ENCODE measurements at regions not wholly inside any gene's neighbourhood (a gene's known extent, or its start where the extent isn't known, plus 50 kb on each side); places are given as distances from the start of the nearest gene placed in this dataset.
"Not testable (repeated sequence)": the region's sequence is repeated elsewhere in the genome, so short reads cannot be mapped to it uniquely, and the experiment has no call there.

- no peak for DNase-seq (ENCODE audit: low spot score)
- intact Hi-C loops (cut with DNase I): no loop called here
- no peak for ATAC-seq
These were observed 89.7 kb upstream of the TOP3B start for GRCh38 chr22:22072169-22072836.

DNA sequence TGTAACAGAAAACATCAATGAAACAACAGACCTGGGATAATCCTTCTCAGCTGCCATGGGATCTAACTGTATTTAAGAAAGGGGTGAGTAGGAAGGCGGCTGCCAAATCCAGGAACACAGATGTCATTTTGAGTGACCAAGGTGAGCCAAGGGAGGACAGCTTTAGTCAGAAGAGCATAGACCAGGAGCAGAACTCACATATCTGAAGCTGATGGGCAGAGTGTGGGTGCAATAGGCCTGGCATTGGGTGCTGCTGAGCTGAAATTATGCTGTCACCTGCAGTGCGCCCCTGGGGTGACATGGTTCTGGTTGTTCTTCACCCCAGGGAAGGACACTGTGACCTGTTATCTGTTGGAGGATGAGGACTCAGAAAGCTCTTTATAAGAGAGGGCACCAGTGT, 88.9 kb upstream of the TOP3B start:
- intact Hi-C loops (cut with DNase I): no loop called here
- DNase-seq (ENCODE audit: low spot score): no peak
- ATAC-seq: no peak

DNA sequence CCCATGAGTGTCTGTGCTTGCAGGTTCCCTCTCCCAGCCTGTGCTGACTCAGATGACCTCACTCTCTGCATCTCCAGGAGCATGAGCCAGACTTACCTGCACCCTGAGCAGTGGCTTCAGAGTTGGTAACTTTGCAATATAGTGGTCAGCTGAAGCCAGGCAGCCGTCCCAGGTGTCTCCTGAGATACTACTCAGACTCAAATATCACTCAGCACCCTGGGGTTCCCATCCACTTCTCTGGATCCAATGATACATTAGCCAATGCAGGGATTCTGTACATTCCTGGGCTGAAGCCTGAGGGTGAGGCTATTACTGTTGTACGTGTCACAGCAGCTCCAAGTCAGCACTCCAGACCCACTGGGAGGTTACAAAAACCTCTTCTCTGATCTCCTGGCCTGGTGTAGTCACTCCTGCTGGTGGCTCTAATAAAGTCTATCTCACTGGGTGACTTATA, 87.8 kb upstream of the TOP3B start:
- no peak for ATAC-seq
- intact Hi-C loops (cut with DNase I): no loop called here
- no peak for DNase-seq (ENCODE audit: low spot score)

DNA sequence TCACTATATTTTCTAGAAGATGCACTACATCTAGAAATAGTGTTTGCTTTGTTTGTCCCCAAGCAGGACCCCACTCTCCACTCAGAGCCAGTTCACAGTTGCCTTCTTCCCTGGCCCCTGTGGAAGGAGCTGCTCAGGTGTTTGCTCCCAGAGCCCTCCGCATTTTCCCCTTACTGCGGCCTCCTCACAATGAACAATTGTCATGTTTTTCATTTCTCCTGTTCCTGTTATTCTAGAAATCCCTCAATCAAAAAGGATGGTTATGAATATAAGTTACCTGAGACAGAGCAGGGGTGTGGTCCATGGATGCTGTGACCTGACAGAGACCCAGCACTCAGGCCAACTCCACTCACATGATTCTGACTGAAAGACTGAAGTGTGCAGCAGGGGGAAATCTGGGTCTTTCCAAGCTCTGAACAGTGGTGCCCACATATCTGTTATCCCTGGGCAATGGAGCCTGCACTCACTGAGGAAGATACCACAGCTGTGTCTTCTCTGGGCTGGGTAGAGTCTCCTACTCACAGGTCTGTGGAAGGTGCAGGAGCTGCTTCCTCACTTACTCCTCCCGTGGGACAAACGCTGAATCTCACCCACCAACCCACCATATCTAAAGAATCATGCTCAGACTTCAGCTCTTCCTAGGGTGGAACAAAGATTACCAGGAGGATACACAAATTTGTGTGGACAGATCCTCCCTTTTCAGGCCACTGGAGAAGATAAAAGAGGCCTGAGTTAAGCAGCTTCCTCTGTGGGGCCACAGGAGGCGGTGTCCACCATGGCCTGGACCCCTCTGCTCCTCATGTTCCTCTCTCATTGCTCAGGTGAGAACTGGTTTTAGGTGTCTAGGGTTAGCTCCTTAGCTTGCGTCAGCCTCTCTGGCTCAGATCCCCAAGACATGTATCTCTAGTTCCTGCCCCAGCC, 87.1 kb upstream of the TOP3B start:
- ATAC-seq (no peak), DNase-seq (ENCODE audit: low spot score) (no peak)
- intact Hi-C loops (cut with DNase I): no loop called here

GRCh38 chr22:22068657-22069056, 86.1 kb upstream of the TOP3B start:
- intact Hi-C loops (cut with DNase I): no loop called here
- no peak for ATAC-seq

GRCh38 chr22:22068025-22068424, 85.4 kb upstream of the TOP3B start:
- intact Hi-C loops (cut with DNase I): no loop called here
- ATAC-seq: no peak
- no peak for DNase-seq (ENCODE audit: low spot score)

More at GRCh38 chr22:22068657-22069056, 86.1 kb upstream of the TOP3B start:
- no peak for DNase-seq (ENCODE audit: low spot score)

- intact Hi-C loops (cut with DNase I): no loop called here
These were observed 84.6 kb upstream of the TOP3B start for GRCh38 chr22:22067192-22067591.

DNA sequence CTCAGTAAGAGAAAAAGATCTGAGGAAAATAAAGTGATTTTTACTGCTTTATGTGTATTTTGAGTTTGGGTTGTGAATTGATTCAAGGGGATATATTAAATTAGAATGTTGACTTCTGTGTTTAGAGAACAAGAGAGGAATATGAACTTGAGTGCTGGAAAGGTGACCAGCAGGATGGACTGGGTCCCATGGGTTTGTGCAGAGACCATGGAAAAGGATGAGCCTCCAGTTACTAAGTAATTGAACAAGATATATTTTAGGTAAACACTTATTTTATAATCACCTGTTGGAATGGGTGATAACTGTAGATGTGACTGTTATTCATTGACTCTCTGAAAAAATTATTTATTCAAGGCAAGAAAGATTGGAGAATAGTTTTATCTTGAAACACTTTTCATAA, 82.0 kb upstream of the TOP3B start:
- DNase-seq (ENCODE audit: low spot score) (no peak), ATAC-seq (no peak)
- intact Hi-C loops (cut with DNase I): no loop called here

More at GRCh38 chr22:22067192-22067591, 84.6 kb upstream of the TOP3B start:
- DNase-seq (ENCODE audit: low spot score) (no peak), ATAC-seq (no peak)

- intact Hi-C loops (cut with DNase I): no loop called here
- no peak for DNase-seq (ENCODE audit: low spot score)
These were observed 79.8 kb upstream of the TOP3B start for GRCh38 chr22:22062306-22062793.

DNA sequence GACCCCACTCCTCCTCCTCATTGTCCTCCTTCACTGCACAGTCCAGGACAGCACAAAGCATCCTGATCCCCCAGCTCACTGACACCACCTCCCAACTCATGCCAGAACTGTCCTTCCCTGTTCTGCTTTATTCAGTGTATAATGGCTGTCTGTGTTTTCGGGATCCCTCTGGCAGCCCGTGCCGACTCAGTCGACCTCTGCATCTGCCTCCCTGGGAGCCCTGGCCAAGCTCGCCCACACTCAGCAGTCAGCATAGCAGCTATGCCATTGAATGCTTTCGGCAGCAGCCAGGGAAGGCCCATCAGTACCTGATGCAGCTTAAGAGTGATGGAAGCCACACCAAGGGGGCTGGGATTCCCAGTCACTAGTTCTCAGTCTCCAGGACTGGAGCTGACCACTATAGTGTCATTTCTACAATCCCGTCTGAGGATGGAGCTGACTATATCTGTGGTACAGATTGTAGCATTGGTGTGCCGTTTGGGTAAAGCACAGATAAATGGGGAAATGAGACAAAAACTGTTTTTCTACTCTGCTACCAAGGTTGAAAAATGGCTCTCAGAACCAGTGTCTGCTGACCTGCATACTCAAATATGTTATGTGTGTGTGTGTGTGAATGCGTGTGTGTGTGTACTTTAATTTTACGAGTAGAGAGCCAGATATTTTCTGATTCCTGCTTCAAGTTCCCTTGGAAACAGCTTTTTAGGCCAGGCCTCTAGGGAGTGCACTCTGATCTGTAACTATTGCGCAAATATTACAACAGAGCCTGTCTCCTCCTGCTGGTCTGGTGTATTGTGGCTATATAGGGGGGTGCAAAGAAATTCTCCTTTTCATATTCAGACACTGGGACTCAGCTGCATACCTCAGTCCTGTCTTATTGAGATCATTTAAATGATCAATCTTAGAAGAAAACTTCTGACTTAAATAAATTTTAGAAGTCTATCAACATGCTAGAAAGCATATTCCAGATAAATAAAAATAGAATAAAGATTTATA, 78.8 kb upstream of the TOP3B start:
- ATAC-seq (peak; percentile 98), DNase-seq (ENCODE audit: low spot score) (no peak)
- intact Hi-C loops (cut with DNase I): no loop called here

More at GRCh38 chr22:22062306-22062793, 79.8 kb upstream of the TOP3B start:
- no peak for ATAC-seq

- peak; percentile 86 for DNase-seq (ENCODE audit: low spot score)
- peak; percentile 71 for ATAC-seq
- intact Hi-C loops (cut with DNase I): no loop called here
These were observed 77.9 kb upstream of the TOP3B start for GRCh38 chr22:22060200-22061084.

DNA sequence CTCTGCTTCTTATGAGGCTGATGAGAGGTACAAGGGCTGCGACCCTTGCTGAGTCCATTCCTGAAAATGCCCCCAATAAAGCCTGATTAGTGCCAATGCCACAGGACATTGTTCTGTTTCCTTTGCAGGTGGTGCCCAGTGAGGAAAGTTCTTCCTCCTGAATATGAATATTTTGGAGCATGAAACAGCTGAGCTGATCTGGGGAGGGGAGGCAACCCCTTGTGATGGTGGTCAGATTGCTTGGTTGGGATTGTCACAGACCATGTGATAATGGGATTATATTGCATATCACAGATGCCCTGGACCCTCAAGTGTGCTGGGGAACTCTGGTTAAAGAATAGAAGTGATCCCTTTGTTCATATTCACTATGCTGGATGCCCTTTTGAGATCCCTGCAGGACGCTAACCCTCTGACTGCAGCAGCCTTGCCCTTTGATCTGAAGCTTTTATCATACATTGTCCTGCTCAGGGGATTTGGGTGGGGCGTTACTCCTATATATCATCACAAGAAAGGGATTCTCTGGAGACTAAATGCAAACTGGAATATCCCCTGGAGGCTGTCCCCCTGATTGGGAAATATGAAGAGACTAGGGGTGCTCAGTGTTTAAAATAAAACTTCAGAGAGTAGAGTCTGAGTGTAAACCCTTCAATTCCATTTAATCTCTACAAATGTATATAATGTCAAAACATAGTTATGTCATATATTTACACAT, 76.9 kb upstream of the TOP3B start:
- no peak for ATAC-seq
- intact Hi-C loops (cut with DNase I): no loop called here
- DNase-seq (ENCODE audit: low spot score): no peak

GRCh38 chr22:22058633-22059290, 76.2 kb upstream of the TOP3B start:
- DNase-seq (ENCODE audit: low spot score) (no peak), ATAC-seq (no peak)
- intact Hi-C loops (cut with DNase I): no loop called here

DNA sequence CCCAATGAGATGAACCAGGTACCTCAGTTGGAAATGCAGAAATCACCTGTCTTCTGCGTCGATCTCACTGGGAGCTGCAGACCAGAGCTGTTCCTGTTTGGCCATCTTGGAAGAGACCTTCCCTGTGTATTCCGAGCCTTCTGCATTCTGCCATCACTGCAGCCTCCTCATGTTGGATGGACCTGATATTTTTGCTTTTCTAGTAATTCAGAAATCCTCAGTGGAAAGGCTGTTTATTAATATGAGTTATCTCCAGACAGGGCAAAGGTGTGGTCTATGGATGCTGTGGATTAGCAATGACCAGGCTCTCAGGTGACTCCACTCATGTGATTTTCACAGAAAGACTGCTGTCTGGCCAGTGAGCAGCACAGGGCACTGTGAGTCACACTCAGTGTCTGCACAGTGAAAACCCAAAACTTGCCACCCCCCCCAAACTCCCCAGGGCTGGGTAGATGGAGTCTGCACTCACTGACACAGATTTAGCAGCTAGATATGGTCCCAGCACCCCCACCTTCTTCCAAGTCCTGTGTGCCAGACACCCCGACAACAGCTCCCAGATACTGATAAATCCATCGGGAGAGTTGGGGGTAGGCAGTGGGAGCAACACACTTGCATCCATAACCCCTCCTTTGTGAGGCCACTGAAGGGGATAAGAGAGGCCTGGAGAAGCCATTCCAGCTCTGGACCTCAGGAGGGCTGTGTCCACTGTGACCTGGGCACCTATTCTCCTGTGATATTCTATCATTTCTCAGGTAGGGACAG, 75.2 kb upstream of the TOP3B start:
- DNase-seq (ENCODE audit: low spot score): no peak
- intact Hi-C loops (cut with DNase I): no loop called here
- ATAC-seq: no peak

DNA sequence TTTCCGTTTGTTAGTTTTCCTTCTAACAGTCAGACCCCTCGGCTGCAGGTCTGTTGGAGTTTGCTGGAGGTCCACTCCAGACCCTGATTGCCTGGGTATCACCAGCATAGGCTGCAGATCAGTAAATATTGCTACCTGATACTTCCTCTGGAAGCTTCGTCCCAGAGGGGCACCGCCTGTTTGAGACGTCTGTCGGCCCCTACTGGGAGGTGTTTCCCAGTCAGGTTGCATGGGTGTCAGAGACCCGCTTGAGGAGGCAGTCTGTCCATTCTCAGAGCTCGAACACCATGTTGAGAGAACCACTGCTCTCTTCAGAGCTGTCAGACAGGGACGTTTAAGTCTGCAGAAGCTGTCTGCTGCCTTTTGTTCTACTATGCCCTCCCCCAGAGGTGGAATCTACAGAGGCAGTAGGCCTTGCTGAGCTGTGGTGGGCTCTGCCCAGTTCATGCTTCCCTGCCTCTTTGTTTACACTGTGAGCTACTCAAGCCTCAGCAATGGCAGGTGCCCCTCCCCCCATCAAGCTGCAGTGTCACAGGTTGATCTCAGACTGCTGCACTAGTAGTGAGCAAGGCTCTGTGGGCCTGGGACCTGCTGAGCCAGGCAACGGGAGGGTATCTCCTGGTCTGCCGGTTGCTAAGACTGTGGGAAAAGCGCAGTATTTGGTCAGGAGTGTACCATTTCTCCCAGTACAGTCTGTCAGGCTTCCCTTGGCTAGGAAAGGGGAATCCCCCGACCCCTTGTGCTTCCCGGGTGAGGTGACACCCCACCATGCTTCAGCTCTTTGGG, 74.4 kb upstream of the TOP3B start:
- not testable (repeated sequence) for ATAC-seq

More for the DNA sequence above, 74.4 kb upstream of the TOP3B start:
- DNase-seq (ENCODE audit: low spot score); intact Hi-C loops (cut with DNase I): not testable (repeated sequence)
